ENCODE measurements at regions not wholly inside any gene's neighbourhood (a gene's known extent, or its start where the extent isn't known, plus 50 kb on each side); places are given as distances from the start of the nearest gene placed in this dataset.
A peak's percentile ranks its signal among the peaks of the same experiment; 100 is the strongest.

DNA sequence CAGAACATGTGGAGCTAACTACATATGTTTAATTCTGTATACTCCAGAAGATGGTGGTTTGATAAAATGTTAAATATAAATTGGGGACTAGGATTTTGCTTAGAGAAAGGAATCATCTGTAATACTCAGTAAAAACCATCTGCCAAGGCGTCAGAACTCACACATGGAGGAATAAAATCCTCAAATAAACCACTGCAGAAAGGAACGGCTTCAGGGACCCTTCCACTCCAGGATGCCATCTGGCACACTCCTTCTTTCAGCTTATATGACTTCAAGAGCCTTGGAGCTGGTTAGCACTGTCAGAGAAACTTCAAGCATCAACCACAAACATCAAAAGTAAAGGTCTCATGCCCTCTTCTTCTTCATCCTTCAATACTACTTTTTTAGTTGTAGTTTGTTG, 360.6 kb downstream of the PLK2 start:
- DNase-seq, result no peak

DNA sequence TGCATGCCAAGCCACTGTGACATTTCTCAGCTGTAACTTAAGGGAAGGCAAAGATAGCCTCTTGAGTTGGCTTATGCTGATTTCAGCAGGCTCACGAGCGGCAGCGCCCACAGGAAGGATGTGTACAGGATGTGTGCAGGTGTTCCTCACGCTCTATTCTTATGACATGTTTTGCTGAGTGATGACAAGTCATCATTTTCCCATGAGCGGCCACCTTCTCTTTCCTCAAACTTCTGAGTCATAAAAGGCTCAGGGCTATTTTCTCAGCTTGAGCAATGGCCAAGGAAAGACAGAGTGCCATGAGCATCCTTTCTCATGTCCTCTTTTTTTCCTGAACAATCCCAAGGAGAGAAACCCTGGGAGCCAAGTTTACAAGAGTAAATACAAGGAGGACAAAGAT, 365.9 kb downstream of the PLK2 start:
- DNase-seq, result no peak

DNA sequence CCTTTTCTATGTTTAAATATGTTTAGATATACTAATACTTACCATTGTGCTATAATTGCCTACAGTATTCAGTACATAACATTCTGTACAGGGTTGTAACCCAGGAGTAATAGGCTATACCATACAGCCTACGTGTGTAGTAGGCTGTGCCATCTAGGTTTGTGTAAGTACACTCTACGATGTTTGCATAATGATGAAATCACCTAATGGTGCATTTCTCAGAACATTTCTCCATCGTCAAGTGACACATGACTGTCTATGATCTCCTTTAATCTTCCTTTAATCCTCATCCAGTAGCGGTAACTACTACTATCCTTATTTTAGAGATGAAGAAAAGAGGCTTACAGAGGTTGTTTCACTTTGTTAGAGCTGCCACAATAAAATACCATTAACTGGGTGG, 369.2 kb downstream of the PLK2 start:
- no peak for DNase-seq

DNA sequence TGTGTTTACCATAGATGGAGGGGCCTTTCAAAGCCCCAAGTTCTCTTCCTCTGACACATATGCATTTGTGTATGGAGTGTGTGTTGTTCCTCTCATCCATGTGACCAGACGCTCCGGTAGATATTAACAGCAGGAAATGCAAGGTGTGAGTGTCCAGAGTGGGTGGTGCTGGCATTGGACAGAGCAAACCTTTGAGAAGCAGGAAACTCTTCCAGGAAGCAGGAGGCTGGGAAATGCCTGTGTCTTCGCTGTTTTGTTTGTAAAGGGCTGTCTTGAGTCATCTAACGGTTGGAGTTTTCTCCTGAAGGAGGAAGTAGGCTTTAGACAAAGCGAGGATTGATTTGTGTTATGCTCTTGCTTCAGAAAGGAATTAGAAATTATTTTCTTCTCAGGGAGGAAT, 370.9 kb downstream of the PLK2 start:
- no peak for DNase-seq

DNA sequence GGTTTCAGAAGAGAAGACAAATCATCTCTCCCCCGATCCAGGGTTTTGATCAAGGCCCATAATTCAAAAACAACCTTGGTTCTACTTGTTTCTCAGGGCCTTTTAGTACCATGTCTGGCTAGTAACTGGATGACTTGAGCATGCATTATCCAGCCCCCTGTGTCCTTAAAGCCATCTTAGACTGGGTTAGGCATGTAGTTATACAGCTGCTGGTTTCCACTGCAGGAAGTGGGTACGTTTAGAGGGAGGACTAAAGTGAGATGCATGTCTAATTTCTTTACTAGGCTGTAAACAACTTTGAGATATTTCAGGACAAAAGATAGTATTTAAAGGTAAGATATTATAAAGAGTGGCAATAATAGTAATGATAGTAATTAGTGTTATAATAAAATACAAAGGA, 372.0 kb downstream of the PLK2 start:
- no peak for DNase-seq

DNA sequence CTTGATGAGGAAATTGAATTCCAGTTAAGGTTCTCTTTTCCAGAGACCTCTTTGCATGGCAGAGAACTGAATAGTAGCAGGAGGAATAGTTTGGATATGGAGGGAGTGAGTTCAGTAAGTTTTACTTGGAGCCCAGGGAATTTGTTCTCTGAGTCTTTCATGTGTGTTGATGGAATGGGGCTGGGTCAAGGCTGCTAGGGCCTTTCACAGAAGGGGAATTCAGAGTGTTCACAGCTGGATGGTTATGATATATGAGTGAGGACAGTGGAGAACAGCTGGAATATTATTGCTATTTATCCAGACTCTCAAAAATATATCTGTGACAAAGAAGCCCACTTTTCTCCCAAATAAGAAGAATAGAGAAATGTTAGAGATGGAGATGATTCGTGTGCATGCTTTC, 372.8 kb downstream of the PLK2 start:
- DNase-seq, result no peak

DNA sequence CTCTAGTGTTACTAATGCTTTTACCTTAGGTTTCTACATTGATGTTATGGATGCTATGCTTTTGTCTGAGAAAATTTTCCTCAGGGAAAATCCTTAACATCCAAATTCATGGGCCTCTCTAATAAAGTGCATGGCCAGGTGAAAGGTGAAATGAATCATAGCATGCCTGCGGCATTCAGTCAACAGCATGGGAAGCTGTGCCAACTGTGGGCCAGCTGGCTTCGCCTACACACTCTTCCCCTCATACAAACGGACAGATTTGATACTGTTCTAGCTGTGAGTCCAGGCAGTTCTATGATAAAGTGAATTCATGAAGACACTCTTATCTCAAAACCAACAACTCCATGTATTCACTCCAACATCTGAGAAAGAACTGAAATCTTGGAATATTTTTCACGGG, 374.1 kb downstream of the PLK2 start:
- DNase-seq, result no peak

DNA sequence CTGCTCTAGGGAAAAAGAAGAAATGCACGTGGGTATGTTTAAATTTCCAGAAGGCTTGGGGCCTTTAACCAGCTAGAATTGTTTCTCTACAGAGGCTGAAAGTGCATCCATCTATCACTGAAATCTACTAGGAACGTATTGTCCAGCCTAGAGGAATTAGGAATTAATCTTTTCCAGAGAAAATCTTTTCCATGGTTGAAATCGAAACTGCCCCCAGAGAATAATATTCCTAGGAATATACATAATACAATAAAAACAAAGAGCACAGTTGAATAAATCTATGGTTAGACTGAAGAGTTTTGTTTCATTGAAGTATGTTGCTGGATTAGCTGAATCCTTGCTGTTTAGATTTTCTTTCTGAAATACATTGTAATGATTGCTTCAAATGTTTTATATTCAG, 378.5 kb downstream of the PLK2 start:
- DNase-seq, result no peak

DNA sequence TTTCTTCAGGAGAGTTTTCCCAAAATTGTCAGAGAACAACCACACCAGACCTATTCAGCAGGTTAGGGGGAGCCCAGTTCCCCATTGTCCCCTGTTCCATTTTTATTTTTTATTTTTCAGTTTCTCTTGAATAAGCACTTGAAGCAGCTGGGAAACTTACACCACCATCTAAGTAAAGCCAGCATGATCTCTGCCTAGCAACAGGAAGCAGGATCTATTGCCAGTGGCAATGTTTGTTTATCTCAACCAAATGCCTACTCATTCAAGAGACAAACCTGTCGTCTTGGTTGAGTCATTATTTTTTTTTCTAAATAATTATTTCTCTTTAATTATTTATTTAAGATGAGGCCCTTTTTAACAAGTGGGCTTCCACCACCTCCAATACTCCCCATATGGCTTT, 379.3 kb downstream of the PLK2 start:
- DNase-seq, result no peak

DNA sequence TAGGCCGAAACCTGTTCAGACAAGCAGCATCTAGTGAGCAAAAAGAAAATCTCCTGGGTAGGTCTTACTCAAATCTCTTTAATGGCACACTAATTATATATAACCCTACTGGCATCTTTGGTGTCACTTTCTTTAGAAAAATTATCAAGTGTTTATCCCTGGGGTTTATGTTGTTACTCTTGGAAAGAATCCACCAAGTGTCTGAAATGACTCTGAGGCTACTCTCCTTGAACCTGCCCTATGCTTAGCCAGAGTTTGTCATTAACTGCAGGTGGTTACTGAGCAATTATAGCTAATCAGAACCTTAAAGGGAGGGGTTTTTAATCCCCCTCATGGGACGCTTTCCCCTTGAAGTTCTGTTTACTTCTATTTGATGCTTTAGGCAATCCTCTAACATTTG, 381.9 kb downstream of the PLK2 start:
- no peak for DNase-seq

DNA sequence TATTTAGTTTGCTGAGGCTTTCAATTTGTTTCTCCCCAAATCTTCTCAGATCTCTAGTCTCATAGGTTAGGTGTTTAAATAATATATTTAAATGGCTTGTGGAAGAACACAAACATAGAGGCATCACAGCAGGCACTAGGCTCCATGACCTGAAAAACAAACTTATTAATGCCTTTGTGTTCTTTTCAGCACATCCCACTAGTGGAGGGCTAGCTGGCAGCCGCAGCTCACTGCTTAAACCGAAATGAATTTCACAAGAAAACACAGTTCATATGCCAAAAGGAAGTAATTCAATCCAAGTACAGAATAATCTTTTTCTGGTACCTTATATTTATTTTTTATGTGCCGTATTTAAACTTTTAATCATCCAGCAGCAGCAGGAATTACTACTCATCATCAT, 382.5 kb downstream of the PLK2 start:
- no peak for DNase-seq

DNA sequence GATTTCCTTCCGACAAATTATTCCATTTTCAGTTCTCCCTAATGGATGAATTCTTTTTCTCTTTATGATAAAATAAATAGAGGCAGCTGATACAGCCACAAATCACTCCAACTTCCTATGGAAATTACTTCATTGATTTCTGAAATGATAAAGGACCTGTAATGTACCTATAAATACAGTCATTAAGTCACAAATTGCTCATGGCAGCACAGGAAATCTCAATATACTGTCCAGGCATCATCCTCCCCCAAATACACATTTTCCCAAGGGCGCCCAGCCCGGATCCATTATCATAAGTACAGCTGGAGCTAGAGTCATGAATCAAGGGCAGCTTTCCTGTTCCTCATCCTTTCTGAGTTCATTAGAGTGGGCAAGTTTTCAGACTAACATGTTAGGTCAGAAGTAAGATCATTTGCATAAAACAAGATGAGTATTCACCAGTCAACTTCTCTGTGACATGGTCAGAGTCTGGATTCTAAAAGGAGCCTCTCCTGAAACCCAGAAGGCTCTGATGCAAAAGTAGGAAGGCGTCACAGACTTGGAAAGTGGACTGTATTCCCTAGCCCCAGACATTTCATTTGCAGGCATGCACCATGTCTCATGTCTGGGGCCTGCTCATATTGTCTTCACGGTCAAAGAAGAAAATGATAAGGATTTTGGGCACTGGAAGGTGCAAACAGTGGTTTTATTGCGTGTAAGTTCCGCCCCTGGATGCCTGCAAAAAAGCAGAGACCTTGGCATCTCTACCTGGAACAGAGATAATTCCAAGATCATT, 383.2 kb downstream of the PLK2 start:
- DNase-seq, result no peak

DNA sequence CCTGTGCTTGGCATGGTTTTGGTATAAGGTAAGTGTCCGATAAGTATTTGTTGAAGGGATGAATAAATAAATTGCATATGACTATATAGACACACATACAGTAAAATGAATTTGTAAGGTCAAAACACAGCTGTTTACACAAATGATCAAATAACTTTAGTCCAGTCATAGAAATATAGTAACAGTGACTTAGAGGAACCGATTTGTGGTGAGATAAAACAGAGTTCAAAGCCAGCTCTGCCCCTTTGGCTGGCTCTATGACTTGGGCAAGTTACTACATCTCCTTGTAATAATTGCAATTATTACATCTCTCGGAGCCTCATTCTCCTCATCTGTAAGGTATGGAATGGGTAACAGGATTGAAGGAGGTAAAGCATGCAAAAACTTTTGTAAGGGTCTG, 384.0 kb downstream of the PLK2 start:
- no peak for DNase-seq

DNA sequence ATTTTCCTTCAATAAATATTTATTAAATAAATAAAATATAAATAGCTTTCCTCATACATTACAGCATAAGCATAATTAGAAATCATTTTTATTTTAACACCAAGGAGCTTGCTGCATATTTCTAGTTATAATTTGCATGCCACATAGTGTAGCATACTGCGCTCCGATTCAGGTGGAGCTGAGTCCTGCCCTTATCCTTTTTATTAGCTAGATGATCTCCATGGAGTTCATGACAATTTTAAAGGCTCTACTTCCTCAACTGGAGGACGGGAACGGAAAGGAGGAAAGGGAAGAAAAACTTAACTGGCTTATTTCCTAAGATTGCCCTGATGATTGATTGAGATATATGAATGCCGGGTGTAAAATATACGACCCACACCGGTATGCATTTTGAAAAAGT, 385.2 kb downstream of the PLK2 start:
- no peak for DNase-seq

DNA sequence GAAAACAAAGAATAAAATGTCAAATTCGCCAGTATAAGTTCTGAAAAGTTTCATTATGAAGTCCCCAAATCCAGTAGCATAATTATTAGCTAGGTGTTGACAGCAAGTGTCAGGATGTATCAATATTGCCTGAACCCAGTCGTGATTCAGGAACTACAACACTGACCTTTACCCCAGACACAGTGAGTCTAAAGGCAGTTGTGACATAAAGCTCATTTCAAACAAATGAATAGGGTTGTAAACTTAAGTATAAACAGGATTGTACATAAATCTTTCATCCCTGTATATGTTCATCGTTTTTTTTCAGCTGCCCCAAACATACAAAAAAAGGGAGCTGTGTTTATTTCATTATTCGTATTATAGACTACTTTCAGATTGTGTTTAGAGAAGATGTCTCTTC, 385.7 kb downstream of the PLK2 start:
- no peak for DNase-seq

DNA sequence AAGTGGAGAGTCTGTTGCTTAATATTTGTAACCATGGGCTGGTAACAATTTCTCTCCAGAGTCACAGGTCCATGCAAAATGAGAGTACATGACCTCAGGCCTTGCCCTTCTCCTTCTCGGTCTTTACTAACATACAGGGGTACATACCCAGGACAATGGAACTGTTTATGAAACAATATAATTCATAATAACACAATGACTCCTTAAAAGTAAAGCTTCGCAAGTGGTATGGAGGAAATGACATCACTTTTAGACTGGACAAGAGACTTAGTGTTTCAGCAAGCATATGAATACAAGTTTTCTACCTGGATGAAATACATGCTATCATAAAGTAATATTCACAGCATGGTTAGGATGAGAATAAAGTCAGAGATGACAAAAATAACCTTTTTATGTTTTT, 386.6 kb downstream of the PLK2 start:
- DNase-seq, result no peak

DNA sequence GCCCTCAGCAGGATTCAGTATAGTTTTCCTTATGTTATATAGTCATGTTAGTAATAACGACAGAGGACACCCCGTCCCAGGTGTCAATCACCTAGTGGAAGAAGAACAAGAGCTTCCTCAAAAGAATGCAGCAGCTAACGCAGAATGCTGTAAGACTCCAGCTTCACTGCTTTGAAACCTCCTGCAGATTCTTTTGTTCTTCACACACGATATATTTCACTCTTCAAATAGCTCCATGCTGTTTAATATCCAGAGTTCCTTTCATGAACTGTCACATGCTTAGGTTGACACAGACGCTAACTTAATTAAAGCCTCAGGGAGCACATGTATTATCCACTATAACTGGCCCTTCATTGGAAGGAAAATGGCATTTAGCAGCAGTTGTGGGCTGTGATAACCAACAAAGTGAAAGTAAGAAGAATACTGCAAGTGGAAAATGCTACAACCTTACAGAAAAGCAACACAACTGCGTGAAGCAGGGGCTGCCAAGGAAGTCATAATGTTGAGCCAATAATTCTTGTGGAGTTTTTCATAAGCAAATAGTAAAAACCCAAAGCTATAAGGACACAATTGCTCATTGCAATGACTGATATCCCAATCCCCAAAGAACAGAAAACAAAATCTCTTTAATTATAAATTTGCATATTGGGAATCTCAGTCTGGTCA, 387.5 kb downstream of the PLK2 start:
- no peak for DNase-seq

DNA sequence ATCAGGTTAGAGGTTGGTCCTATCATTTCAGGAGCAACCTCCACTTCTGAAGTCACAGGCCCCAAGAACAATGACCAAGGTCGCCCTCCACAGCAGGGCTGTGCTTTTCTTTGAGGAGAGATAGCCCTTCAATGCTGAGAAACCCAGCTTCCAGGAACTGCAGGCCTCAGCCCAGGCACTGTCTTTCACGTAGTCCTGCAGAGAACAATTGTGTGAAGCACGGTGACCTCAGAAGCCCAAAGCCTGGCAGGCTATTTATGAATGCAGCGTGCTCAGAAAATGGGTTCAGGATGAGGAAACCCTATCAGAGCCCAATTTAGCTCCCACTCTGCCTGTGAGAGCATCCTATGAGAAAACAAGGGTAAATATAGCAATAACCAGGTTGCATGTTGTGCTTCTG, 388.3 kb downstream of the PLK2 start:
- no peak for DNase-seq

DNA sequence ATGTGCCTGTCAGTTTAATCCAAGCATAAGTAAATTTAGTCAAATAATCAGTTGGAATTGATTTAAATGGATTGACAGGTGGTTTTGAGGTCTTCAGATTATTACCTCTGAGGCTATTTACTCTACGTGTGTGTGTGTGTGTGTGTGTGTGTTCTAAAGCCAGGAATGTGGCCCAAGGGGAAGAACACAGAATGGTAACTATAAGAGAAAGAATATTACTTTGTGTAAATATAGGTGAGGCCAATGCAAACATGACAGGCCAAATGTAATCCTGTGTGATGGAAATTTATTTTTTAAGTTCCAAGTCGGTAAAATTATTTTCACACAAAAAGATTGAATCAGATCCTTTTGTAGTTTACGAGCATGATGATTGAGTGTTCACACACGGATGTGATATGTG, 390.0 kb downstream of the PLK2 start:
- no peak for DNase-seq

DNA sequence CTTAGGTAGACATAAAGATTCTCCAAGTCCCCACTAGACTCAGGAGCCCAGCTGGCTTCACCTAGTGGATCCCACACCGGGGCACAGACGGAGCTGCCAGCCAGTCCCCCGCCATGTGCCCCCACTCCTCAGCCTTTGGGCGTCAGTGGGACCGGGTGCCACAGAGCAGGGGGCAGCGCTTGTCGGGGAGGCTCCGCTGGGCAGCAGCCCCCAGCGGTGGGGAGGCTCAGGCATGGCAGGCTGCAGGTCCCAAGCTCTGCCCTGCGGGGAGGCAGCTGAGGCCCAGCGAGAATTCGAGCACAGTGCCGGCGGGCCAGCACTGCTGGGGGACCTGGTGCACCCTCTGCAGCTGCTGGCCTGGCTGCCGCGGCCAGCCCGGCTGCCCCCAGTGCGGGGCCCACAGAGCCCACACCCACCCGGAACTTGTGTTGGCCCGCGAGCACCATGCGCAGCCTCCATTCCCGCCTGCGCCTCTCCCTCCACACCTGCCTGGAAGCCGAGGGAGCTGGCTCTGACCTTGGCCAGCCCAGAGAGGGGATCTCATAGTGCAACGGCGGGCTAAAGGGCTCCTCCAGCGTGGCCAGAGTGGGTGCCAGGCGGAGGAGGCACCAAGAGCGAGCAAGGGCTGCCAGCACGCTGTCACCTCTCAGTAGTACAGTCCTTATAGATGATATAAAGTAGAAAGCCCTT, 390.7 kb downstream of the PLK2 start:
- DNase-seq, result no peak

DNA sequence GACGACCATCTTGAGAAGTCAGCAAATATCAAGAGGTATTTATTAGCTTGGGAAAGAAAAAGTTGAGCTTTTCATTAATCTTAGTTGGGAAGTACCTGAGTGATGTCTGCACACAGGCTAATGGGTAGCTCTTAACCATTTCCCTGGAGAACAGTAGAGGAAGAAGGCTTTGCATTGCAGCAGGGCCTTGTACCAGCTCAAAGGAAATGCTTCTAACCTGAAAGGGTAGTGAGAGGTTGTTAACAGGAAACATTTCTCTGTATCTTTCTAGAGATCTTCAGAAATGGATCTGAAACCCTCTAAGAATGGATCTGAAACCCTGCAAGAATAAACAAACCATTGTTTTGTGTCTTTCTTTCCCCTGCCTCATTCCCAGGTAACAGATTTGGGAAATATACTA, 393.3 kb downstream of the PLK2 start:
- DNase-seq, result no peak

DNA sequence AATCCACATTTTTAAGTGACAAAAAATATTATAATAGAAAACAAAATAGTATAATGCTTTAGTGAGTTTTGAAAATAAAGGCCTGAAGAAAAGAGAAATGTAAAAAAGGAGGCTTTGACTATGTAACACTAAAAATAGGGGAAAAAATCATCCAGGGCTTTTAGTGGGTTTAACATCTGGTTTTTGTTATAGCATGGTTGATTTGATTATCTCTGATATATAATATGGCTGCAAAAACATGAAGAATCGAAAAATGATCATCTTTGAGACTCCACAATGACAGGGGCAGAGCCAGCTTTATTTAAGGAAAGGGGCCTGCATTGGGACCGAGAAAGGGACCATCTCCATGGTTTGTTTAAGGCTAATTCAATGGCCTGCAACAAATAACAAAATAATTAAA, 393.8 kb downstream of the PLK2 start:
- DNase-seq, result peak; percentile 20

DNA sequence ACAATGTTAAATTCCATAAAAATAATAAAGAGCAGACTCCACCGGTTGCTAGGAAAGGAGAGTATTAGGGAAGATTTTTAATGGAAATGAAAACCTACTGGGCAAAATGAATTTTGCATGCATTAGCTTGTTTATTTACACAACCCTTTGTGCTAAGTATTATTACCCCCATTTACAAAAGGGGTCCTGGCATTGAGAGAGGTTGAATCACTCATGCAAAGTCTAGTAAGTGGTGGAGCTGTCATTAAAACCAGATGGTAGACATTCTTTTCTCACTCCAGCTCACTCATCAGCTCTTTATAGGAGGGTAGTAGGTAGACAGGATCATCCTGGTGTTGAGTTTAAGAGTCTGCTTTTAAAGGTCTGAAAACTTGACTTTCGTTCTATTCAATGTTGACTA, 395.1 kb downstream of the PLK2 start:
- DNase-seq, result peak; percentile 92

DNA sequence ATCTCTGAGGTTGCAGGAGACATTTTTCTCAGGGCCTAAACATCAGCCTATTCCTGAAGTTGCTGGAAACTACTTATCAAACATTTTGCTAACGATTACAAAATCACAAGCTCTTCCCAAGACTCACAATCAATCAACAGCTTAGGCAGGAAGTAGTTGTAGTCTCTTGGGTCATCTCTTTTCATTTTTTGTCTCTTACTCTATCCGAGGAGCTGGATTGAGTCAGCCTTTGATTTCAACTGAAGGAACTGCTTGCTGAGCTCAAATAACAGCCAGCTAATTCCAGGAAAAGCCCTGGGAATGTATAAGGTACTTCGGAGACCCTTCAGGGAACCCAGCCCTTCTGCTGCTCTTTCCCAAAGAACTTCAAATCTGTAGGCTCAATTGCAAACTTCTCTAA, 398.9 kb downstream of the PLK2 start:
- DNase-seq, result peak; percentile 84

Data from fibroblast of skin of abdomen (primary cell).